ENCODE measurements at regions not wholly inside any gene's neighbourhood (a gene's known extent, or its start where the extent isn't known, plus 50 kb on each side); places are given as distances from the start of the nearest gene placed in this dataset.

- DNase-seq = no peak
Measured at GRCh38 chr20:63085151-63085861, 78.5 kb upstream of the BHLHE23 start.

- no peak for DNase-seq
Measured at GRCh38 chr20:63084563-63084927, 77.8 kb upstream of the BHLHE23 start.

- no peak for DNase-seq
Measured at GRCh38 chr20:63083831-63084562, 77.2 kb upstream of the BHLHE23 start.

GRCh38 chr20:63082939-63083735 lies 76.4 kb upstream of the BHLHE23 start:
- DNase-seq = no peak

- DNase-seq = peak; percentile 41
Measured at GRCh38 chr20:63082308-63082938, 75.7 kb upstream of the BHLHE23 start.

- DNase-seq = no peak
Measured at GRCh38 chr20:63081831-63082230, 75.1 kb upstream of the BHLHE23 start.

GRCh38 chr20:63081351-63081750 lies 74.6 kb upstream of the BHLHE23 start:
- DNase-seq = no peak

- DNase-seq = no peak
Measured at GRCh38 chr20:63080811-63081210, 74.0 kb upstream of the BHLHE23 start.

GRCh38 chr20:63080411-63080810 lies 73.6 kb upstream of the BHLHE23 start:
- DNase-seq = no peak

GRCh38 chr20:63079971-63080370 lies 73.2 kb upstream of the BHLHE23 start:
- DNase-seq = no peak

GRCh38 chr20:63077705-63078104 lies 70.9 kb upstream of the BHLHE23 start:
- no peak for DNase-seq

GRCh38 chr20:63076421-63076820 lies 69.7 kb upstream of the BHLHE23 start:
- no peak for DNase-seq

- no peak for DNase-seq
Measured at GRCh38 chr20:63074631-63075030, 67.9 kb upstream of the BHLHE23 start.

- no peak for DNase-seq
Measured at GRCh38 chr20:63074182-63074581, 67.4 kb upstream of the BHLHE23 start.

GRCh38 chr20:63073738-63074065 lies 66.9 kb upstream of the BHLHE23 start:
- no peak for DNase-seq

GRCh38 chr20:63072991-63073737 lies 66.4 kb upstream of the BHLHE23 start:
- DNase-seq = no peak

- DNase-seq = no peak
Measured at GRCh38 chr20:63072231-63072791, 65.5 kb upstream of the BHLHE23 start.

- no peak for DNase-seq
Measured at GRCh38 chr20:63071541-63072181, 64.9 kb upstream of the BHLHE23 start.

GRCh38 chr20:63070771-63071540 lies 64.2 kb upstream of the BHLHE23 start:
- DNase-seq = no peak

- DNase-seq = no peak
Measured at GRCh38 chr20:63070301-63070625, 63.5 kb upstream of the BHLHE23 start.

GRCh38 chr20:63068711-63069367 lies 62.1 kb upstream of the BHLHE23 start:
- no peak for DNase-seq
